ENCODE measurements at regions not wholly inside any gene's neighbourhood (a gene's known extent, or its start where the extent isn't known, plus 50 kb on each side); places are given as distances from the start of the nearest gene placed in this dataset.

GRCh38 chr6:15044948-15045347 lies 200.9 kb upstream of the JARID2 start:
- Histone ChIP-seq H3K4me1 (ENCODE audit: control insufficient read depth, extremely low read depth, insufficient read depth, low read length) (no peaks in the 10 kb centered on the region), H3K36me3 (ENCODE audit: control insufficient read depth, insufficient read depth, low read length) (no peaks in the 10 kb centered on the region), H3K79me2 (ENCODE audit: control insufficient read depth, insufficient read depth, low read length) (no peaks in the 10 kb centered on the region), H3K27ac (ENCODE audit: insufficient read depth, low read length) (no peak overlapping the region), H3K9me3 (ENCODE audit: control insufficient read depth, insufficient read depth, low read depth, low read length) (no peaks in the 10 kb centered on the region), H4K20me1 (ENCODE audit: control insufficient read depth, extremely low read depth, insufficient read depth, low read length) (no peaks in the 10 kb centered on the region), H3K4me3 (replicated peaks in 1 of 4; ENCODE audit: control extremely low read depth in 1 of 4, insufficient read depth in 1 of 4, low read depth in 3 of 4, low read length in 4 of 4) (no peak overlapping the region), H2AFZ (ENCODE audit: low read length) (no peak overlapping the region), H3K27me3 (ENCODE audit: control insufficient read depth, insufficient read depth, low read length) (no peaks in the 10 kb centered on the region), H3K9ac (ENCODE audit: insufficient read depth, low read length) (no peak overlapping the region), H3K4me2 (ENCODE audit: extremely low read depth, insufficient read depth, low read length) (no peak overlapping the region)
- TF ChIP-seq EZH2 (IDR thresholded peaks at IDR 0.05; ENCODE audit: low read length, missing control alignments) (no peak), CTCF (conservative IDR thresholded peaks at IDR 0.05 in 1 of 2, IDR thresholded peaks at IDR 0.05 in 1 of 2; ENCODE audit: low read depth in 1 of 2, low read length in 2 of 2) (no peak)
- no peak for DNase-seq (ENCODE audit: low read depth in 2 of 2)

GRCh38 chr6:15046751-15047150 lies 199.1 kb upstream of the JARID2 start:
- Histone ChIP-seq H3K27me3 (ENCODE audit: control insufficient read depth, insufficient read depth, low read length) (no peaks in the 10 kb centered on the region), H4K20me1 (ENCODE audit: control insufficient read depth, extremely low read depth, insufficient read depth, low read length) (no peaks in the 10 kb centered on the region), H3K27ac (ENCODE audit: insufficient read depth, low read length) (no peak overlapping the region), H3K4me3 (replicated peaks in 1 of 4; ENCODE audit: control extremely low read depth in 1 of 4, insufficient read depth in 1 of 4, low read depth in 3 of 4, low read length in 4 of 4) (no peak overlapping the region), H3K4me1 (ENCODE audit: control insufficient read depth, extremely low read depth, insufficient read depth, low read length) (no peaks in the 10 kb centered on the region), H2AFZ (ENCODE audit: low read length) (no peak overlapping the region), H3K4me2 (ENCODE audit: extremely low read depth, insufficient read depth, low read length) (no peak overlapping the region), H3K79me2 (ENCODE audit: control insufficient read depth, insufficient read depth, low read length) (no peaks in the 10 kb centered on the region), H3K9ac (ENCODE audit: insufficient read depth, low read length) (no peak overlapping the region), H3K36me3 (ENCODE audit: control insufficient read depth, insufficient read depth, low read length) (no peaks in the 10 kb centered on the region), H3K9me3 (ENCODE audit: control insufficient read depth, insufficient read depth, low read depth, low read length) (no peaks in the 10 kb centered on the region)
- no peak for DNase-seq (ENCODE audit: low read depth in 2 of 2)
- TF ChIP-seq EZH2 (IDR thresholded peaks at IDR 0.05; ENCODE audit: low read length, missing control alignments) (no peak), CTCF (conservative IDR thresholded peaks at IDR 0.05 in 1 of 2, IDR thresholded peaks at IDR 0.05 in 1 of 2; ENCODE audit: low read depth in 1 of 2, low read length in 2 of 2) (no peak)

GRCh38 chr6:15048367-15048766 lies 197.5 kb upstream of the JARID2 start:
- DNase-seq (ENCODE audit: low read depth in 2 of 2) = no peak
- H3K36me3 ChIP-seq (ENCODE audit: control insufficient read depth, insufficient read depth, low read length) = no peaks in the 10 kb centered on the region
- H3K9ac ChIP-seq (ENCODE audit: insufficient read depth, low read length) = no peak overlapping the region

More at GRCh38 chr6:15048367-15048766, 197.5 kb upstream of the JARID2 start:
- H3K9me3 ChIP-seq (ENCODE audit: control insufficient read depth, insufficient read depth, low read depth, low read length) = no peaks in the 10 kb centered on the region
- H3K79me2 ChIP-seq (ENCODE audit: control insufficient read depth, insufficient read depth, low read length) = no peaks in the 10 kb centered on the region
- no peak overlapping the region for H3K4me2 ChIP-seq (ENCODE audit: extremely low read depth, insufficient read depth, low read length)
- no peaks in the 10 kb centered on the region for H4K20me1 ChIP-seq (ENCODE audit: control insufficient read depth, extremely low read depth, insufficient read depth, low read length)
- H3K4me3 ChIP-seq (replicated peaks in 1 of 4; ENCODE audit: control extremely low read depth in 1 of 4, insufficient read depth in 1 of 4, low read depth in 3 of 4, low read length in 4 of 4) = no peak overlapping the region
- H2AFZ ChIP-seq (ENCODE audit: low read length) = no peak overlapping the region
- TF ChIP-seq EZH2 (IDR thresholded peaks at IDR 0.05; ENCODE audit: low read length, missing control alignments) (no peak), CTCF (conservative IDR thresholded peaks at IDR 0.05 in 1 of 2, IDR thresholded peaks at IDR 0.05 in 1 of 2; ENCODE audit: low read depth in 1 of 2, low read length in 2 of 2) (no peak)
- H3K4me1 ChIP-seq (ENCODE audit: control insufficient read depth, extremely low read depth, insufficient read depth, low read length) = no peaks in the 10 kb centered on the region
- no peaks in the 10 kb centered on the region for H3K27me3 ChIP-seq (ENCODE audit: control insufficient read depth, insufficient read depth, low read length)
- H3K27ac ChIP-seq (ENCODE audit: insufficient read depth, low read length) = no peak overlapping the region
